ENCODE measurements at regions not wholly inside any gene's neighbourhood (a gene's known extent, or its start where the extent isn't known, plus 50 kb on each side); places are given as distances from the start of the nearest gene placed in this dataset.
A peak's percentile ranks its signal among the peaks of the same experiment; 100 is the strongest.
"Not testable (repeated sequence)": the region's sequence is repeated elsewhere in the genome, so short reads cannot be mapped to it uniquely, and the experiment has no call there.

GRCh38 chr6:67694127-67694526 lies 941.0 kb upstream of the ADGRB3 start:
- no peak overlapping the region for H3K23ac ChIP-seq (ENCODE audit: low read depth, low read length, poor library complexity)
- WGBS, 2 donors (ENCODE audit: extremely low coverage in 2 of 2, insufficient read length in 2 of 2, insufficient replicate concordance in 1 of 2): no CpG with 5 or more reads among the region's 4 CpGs
- no peak overlapping the region for H2BK15ac ChIP-seq (ENCODE audit: low read length)
- H4K8ac ChIP-seq (ENCODE audit: low read depth, low read length): no peak overlapping the region
- no peak overlapping the region for H3K27ac ChIP-seq (replicated peaks; ENCODE audit: low read length)
- no peak overlapping the region for H4K91ac ChIP-seq (ENCODE audit: low read depth, low read length, poor library complexity)
- no peaks in the 10 kb centered on the region for H3K36me3 ChIP-seq (replicated peaks in 1 of 2; ENCODE audit: control insufficient read depth in 2 of 2, insufficient read depth in 2 of 2, low read length in 2 of 2)
- no peak overlapping the region for H3K14ac ChIP-seq (ENCODE audit: low read length)
- H3K79me1 ChIP-seq (ENCODE audit: low read depth, low read length): no peaks in the 10 kb centered on the region
- DNase-seq (ENCODE audit: low spot score): no peak
- H3K4me3 ChIP-seq (ENCODE audit: low read length in 2 of 2): no peak overlapping the region
- no peak overlapping the region for H3K4me2 ChIP-seq (ENCODE audit: insufficient read depth, low read length, poor library complexity, severe bottlenecking)
- no peak overlapping the region for H2BK12ac ChIP-seq (ENCODE audit: low read length)
- no peak overlapping the region for H2AFZ ChIP-seq (ENCODE audit: low read length)
- no peak overlapping the region for H2BK120ac ChIP-seq (ENCODE audit: low read depth, low read length)
- H2AK5ac ChIP-seq (ENCODE audit: low read depth, low read length): no peak overlapping the region
- H2BK5ac ChIP-seq (ENCODE audit: low read length): no peak overlapping the region
- H3K27me3 ChIP-seq (ENCODE audit: control insufficient read depth in 3 of 3, insufficient read depth in 3 of 3, low read depth in 1 of 3, low read length in 3 of 3): no peaks in the 10 kb centered on the region
- no peaks in the 10 kb centered on the region for H3K4me1 ChIP-seq (ENCODE audit: control insufficient read depth in 2 of 2, insufficient read depth in 1 of 2, low read depth in 1 of 2, low read length in 2 of 2)
- H3K9ac ChIP-seq (ENCODE audit: low read depth, low read length, poor library complexity): no peak overlapping the region
- H3K9me3 ChIP-seq (replicated peaks in 1 of 2; ENCODE audit: control insufficient read depth in 2 of 2, insufficient read depth in 1 of 2, low read depth in 1 of 2, low read length in 2 of 2): no peaks in the 10 kb centered on the region
- no peak overlapping the region for H3K4ac ChIP-seq (ENCODE audit: low read length)
- H3K18ac ChIP-seq (ENCODE audit: low read length): no peak overlapping the region

GRCh38 chr6:67689329-67689728 lies 945.8 kb upstream of the ADGRB3 start:
- H3K36me3 ChIP-seq (replicated peaks in 1 of 2; ENCODE audit: control insufficient read depth in 2 of 2, insufficient read depth in 2 of 2, low read length in 2 of 2): no peaks in the 10 kb centered on the region
- no peak overlapping the region for H4K91ac ChIP-seq (ENCODE audit: low read depth, low read length, poor library complexity)
- H2AFZ ChIP-seq (ENCODE audit: low read length): peak overlapping the region; percentile 73
- no peak overlapping the region for H3K4me3 ChIP-seq (ENCODE audit: low read length in 2 of 2)
- no peak overlapping the region for H3K14ac ChIP-seq (ENCODE audit: low read length)
- H3K9ac ChIP-seq (ENCODE audit: low read depth, low read length, poor library complexity): no peak overlapping the region
- no peak overlapping the region for H2BK5ac ChIP-seq (ENCODE audit: low read length)
- no peak overlapping the region for H2AK5ac ChIP-seq (ENCODE audit: low read depth, low read length)
- H3K9me3 ChIP-seq (replicated peaks in 1 of 2; ENCODE audit: control insufficient read depth in 2 of 2, insufficient read depth in 1 of 2, low read depth in 1 of 2, low read length in 2 of 2): no peaks in the 10 kb centered on the region
- no CpG with 5 or more reads among the region's 1 CpG for WGBS, 2 donors (ENCODE audit: extremely low coverage in 2 of 2, insufficient read length in 2 of 2, insufficient replicate concordance in 1 of 2)
- H3K27me3 ChIP-seq (ENCODE audit: control insufficient read depth in 3 of 3, insufficient read depth in 3 of 3, low read depth in 1 of 3, low read length in 3 of 3): no peaks in the 10 kb centered on the region
- H3K18ac ChIP-seq (ENCODE audit: low read length): no peak overlapping the region
- H2BK15ac ChIP-seq (ENCODE audit: low read length): no peak overlapping the region
- H3K23ac ChIP-seq (ENCODE audit: low read depth, low read length, poor library complexity): no peak overlapping the region
- no peak overlapping the region for H3K27ac ChIP-seq (replicated peaks; ENCODE audit: low read length)
- H3K79me1 ChIP-seq (ENCODE audit: low read depth, low read length): no peaks in the 10 kb centered on the region
- H3K4ac ChIP-seq (ENCODE audit: low read length): no peak overlapping the region
- no peak overlapping the region for H2BK12ac ChIP-seq (ENCODE audit: low read length)
- no peak overlapping the region for H4K8ac ChIP-seq (ENCODE audit: low read depth, low read length)
- no peaks in the 10 kb centered on the region for H3K4me1 ChIP-seq (ENCODE audit: control insufficient read depth in 2 of 2, insufficient read depth in 1 of 2, low read depth in 1 of 2, low read length in 2 of 2)
- H3K4me2 ChIP-seq (ENCODE audit: insufficient read depth, low read length, poor library complexity, severe bottlenecking): no peak overlapping the region
- H2BK120ac ChIP-seq (ENCODE audit: low read depth, low read length): no peak overlapping the region
- no peak for DNase-seq (ENCODE audit: low spot score)

- no peak for DNase-seq (ENCODE audit: low spot score)
Measured at GRCh38 chr6:67687396-67687795, 947.7 kb upstream of the ADGRB3 start.

GRCh38 chr6:67686225-67686624 lies 948.9 kb upstream of the ADGRB3 start:
- not testable (repeated sequence) for H4K8ac ChIP-seq (ENCODE audit: low read depth, low read length); H3K4ac ChIP-seq (ENCODE audit: low read length); DNase-seq (ENCODE audit: low spot score); H3K23ac ChIP-seq (ENCODE audit: low read depth, low read length, poor library complexity); H3K4me2 ChIP-seq (ENCODE audit: insufficient read depth, low read length, poor library complexity, severe bottlenecking); H3K9ac ChIP-seq (ENCODE audit: low read depth, low read length, poor library complexity); H3K18ac ChIP-seq (ENCODE audit: low read length); H3K79me1 ChIP-seq (ENCODE audit: low read depth, low read length); H3K9me3 ChIP-seq (replicated peaks in 1 of 2; ENCODE audit: control insufficient read depth in 2 of 2, insufficient read depth in 1 of 2, low read depth in 1 of 2, low read length in 2 of 2); H3K14ac ChIP-seq (ENCODE audit: low read length); H3K27ac ChIP-seq (replicated peaks; ENCODE audit: low read length); H2BK12ac ChIP-seq (ENCODE audit: low read length); H2BK120ac ChIP-seq (ENCODE audit: low read depth, low read length); H4K91ac ChIP-seq (ENCODE audit: low read depth, low read length, poor library complexity); H2BK15ac ChIP-seq (ENCODE audit: low read length); H3K4me1 ChIP-seq (ENCODE audit: control insufficient read depth in 2 of 2, insufficient read depth in 1 of 2, low read depth in 1 of 2, low read length in 2 of 2); H2BK5ac ChIP-seq (ENCODE audit: low read length); H3K4me3 ChIP-seq (ENCODE audit: low read length in 2 of 2); H2AK5ac ChIP-seq (ENCODE audit: low read depth, low read length); H3K36me3 ChIP-seq (replicated peaks in 1 of 2; ENCODE audit: control insufficient read depth in 2 of 2, insufficient read depth in 2 of 2, low read length in 2 of 2); H2AFZ ChIP-seq (ENCODE audit: low read length); H3K27me3 ChIP-seq (ENCODE audit: control insufficient read depth in 3 of 3, insufficient read depth in 3 of 3, low read depth in 1 of 3, low read length in 3 of 3)
- no CpG with 5 or more reads among the region's 1 CpG for WGBS, 2 donors (ENCODE audit: extremely low coverage in 2 of 2, insufficient read length in 2 of 2, insufficient replicate concordance in 1 of 2)

More at GRCh38 chr6:67687396-67687795, 947.7 kb upstream of the ADGRB3 start:
- no peaks in the 10 kb centered on the region for H3K4me1 ChIP-seq (ENCODE audit: control insufficient read depth in 2 of 2, insufficient read depth in 1 of 2, low read depth in 1 of 2, low read length in 2 of 2)
- H3K4ac ChIP-seq (ENCODE audit: low read length): no peak overlapping the region
- H3K79me1 ChIP-seq (ENCODE audit: low read depth, low read length): no peaks in the 10 kb centered on the region
- H3K36me3 ChIP-seq (replicated peaks in 1 of 2; ENCODE audit: control insufficient read depth in 2 of 2, insufficient read depth in 2 of 2, low read length in 2 of 2): no peaks in the 10 kb centered on the region
- H3K4me2 ChIP-seq (ENCODE audit: insufficient read depth, low read length, poor library complexity, severe bottlenecking): no peak overlapping the region
- H3K9me3 ChIP-seq (replicated peaks in 1 of 2; ENCODE audit: control insufficient read depth in 2 of 2, insufficient read depth in 1 of 2, low read depth in 1 of 2, low read length in 2 of 2): no peaks in the 10 kb centered on the region
- no peak overlapping the region for H4K91ac ChIP-seq (ENCODE audit: low read depth, low read length, poor library complexity)
- no peak overlapping the region for H4K8ac ChIP-seq (ENCODE audit: low read depth, low read length)
- no peak overlapping the region for H2BK15ac ChIP-seq (ENCODE audit: low read length)
- no peak overlapping the region for H3K23ac ChIP-seq (ENCODE audit: low read depth, low read length, poor library complexity)
- H3K27ac ChIP-seq (replicated peaks; ENCODE audit: low read length): no peak overlapping the region
- H2BK5ac ChIP-seq (ENCODE audit: low read length): no peak overlapping the region
- H2BK120ac ChIP-seq (ENCODE audit: low read depth, low read length): no peak overlapping the region
- H2AK5ac ChIP-seq (ENCODE audit: low read depth, low read length): no peak overlapping the region
- WGBS, 2 donors (ENCODE audit: extremely low coverage in 2 of 2, insufficient read length in 2 of 2, insufficient replicate concordance in 1 of 2): no CpG with 5 or more reads among the region's 7 CpGs
- H3K9ac ChIP-seq (ENCODE audit: low read depth, low read length, poor library complexity): no peak overlapping the region
- no peak overlapping the region for H2BK12ac ChIP-seq (ENCODE audit: low read length)
- no peak overlapping the region for H3K4me3 ChIP-seq (ENCODE audit: low read length in 2 of 2)
- H3K27me3 ChIP-seq (ENCODE audit: control insufficient read depth in 3 of 3, insufficient read depth in 3 of 3, low read depth in 1 of 3, low read length in 3 of 3): no peaks in the 10 kb centered on the region
- no peak overlapping the region for H3K14ac ChIP-seq (ENCODE audit: low read length)
- H2AFZ ChIP-seq (ENCODE audit: low read length): no peak overlapping the region
- no peak overlapping the region for H3K18ac ChIP-seq (ENCODE audit: low read length)

All from neuronal stem cell (in vitro differentiated cells).